PFSK-1 (cell line): ENCODE measurements at regions not wholly inside any gene's neighbourhood (a gene's known extent, or its start where the extent isn't known, plus 50 kb on each side); places are given as distances from the start of the nearest gene placed in this dataset.

Experiments used
- FOXP2 ChIP-seq: optimal IDR thresholded peaks from 2 replicates; pipeline ENCODE3; 2011; ENCODE audit warnings: borderline replicate concordance, control low read depth, inconsistent platforms; ENCODE audit not compliant: insufficient read depth; ENCODE audit errors: extremely low read length, extremely low read depth
- POLR2AphosphoS5 ChIP-seq: IDR thresholded peaks from 2 replicates; pipeline ENCODE4 v1.6.1; 2012; ENCODE audit warnings: low read depth, mild to moderate bottlenecking, control low read depth, low read length, moderate library complexity
- REST ChIP-seq, 2 experiments: IDR thresholded peaks; 2 replicates each; pipeline versions ENCODE4 v1.6.1 to v1.8.0; 2011 to 2012; ENCODE audit warnings: low read depth in 2 of 2, low read length in 2 of 2, control low read depth in 1 of 2, inconsistent platforms in 1 of 2, mild to moderate bottlenecking in 1 of 2, moderate library complexity in 1 of 2; ENCODE audit not compliant: insufficient read depth in 1 of 2
- SIN3A ChIP-seq: IDR thresholded peaks from 2 replicates; pipeline ENCODE4 v1.6.1; 2012; ENCODE audit warnings: mild to moderate bottlenecking, low read length, moderate library complexity, borderline replicate concordance; ENCODE audit not compliant: insufficient read depth
- TAF1 ChIP-seq: IDR thresholded peaks from 2 replicates; pipeline ENCODE4 v1.6.1; 2012; ENCODE audit warnings: low read length, control low read depth, borderline replicate concordance; ENCODE audit not compliant: insufficient read depth

- TF ChIP-seq REST (IDR thresholded peaks at IDR 0.05; ENCODE audit: insufficient read depth in 1 of 2, low read depth in 2 of 2, low read length in 2 of 2) (no peak), POLR2AphosphoS5 (no peak), TAF1 (no peak), SIN3A (no peak), FOXP2 (no peak)
Observed at GRCh38 chr13:64912141-64912540, 2318.0 kb downstream of the PCDH9 start.
